ENCODE measurements at regions not wholly inside any gene's neighbourhood (a gene's known extent, or its start where the extent isn't known, plus 50 kb on each side); places are given as distances from the start of the nearest gene placed in this dataset.

- Mint-ChIP-seq H3K36me3 (no peaks in the 10 kb centered on the region), H3K4me3 (no peak overlapping the region), H3K9me3 (peaks cover 5% of the 10 kb centered on the region), H3K4me1 (no peaks in the 10 kb centered on the region), H3K27ac (no peak overlapping the region)
- DNase-seq (ENCODE audit: low spot score in 2 of 2) (no peak), ATAC-seq (no peak)
Observed at GRCh38 chr7:21041666-21042065, 255.0 kb upstream of the SP8 start.

- H3K9me3 Mint-ChIP-seq = no peaks in the 10 kb centered on the region
- no peaks in the 10 kb centered on the region for H3K36me3 Mint-ChIP-seq
- H3K27ac Mint-ChIP-seq = no peak overlapping the region
- ATAC-seq (no peak), DNase-seq (ENCODE audit: low spot score in 2 of 2) (no peak)
- no peak overlapping the region for H3K4me3 Mint-ChIP-seq
- no peaks in the 10 kb centered on the region for H3K4me1 Mint-ChIP-seq
Observed at GRCh38 chr7:21044384-21044783, 257.7 kb upstream of the SP8 start.

- ATAC-seq (no peak), DNase-seq (ENCODE audit: low spot score in 2 of 2) (no peak)
- Mint-ChIP-seq H3K27ac (no peak overlapping the region), H3K9me3 (no peaks in the 10 kb centered on the region), H3K4me3 (no peak overlapping the region), H3K4me1 (no peaks in the 10 kb centered on the region), H3K36me3 (no peaks in the 10 kb centered on the region)
Observed at GRCh38 chr7:21044913-21045568, 258.4 kb upstream of the SP8 start.

- no peak for ATAC-seq
- no peak overlapping the region for H3K4me3 Mint-ChIP-seq
- H3K9me3 Mint-ChIP-seq = no peaks in the 10 kb centered on the region
- no peak overlapping the region for H3K27ac Mint-ChIP-seq
- H3K4me1 Mint-ChIP-seq = no peaks in the 10 kb centered on the region
- H3K36me3 Mint-ChIP-seq = no peaks in the 10 kb centered on the region
- DNase-seq (ENCODE audit: low spot score in 2 of 2) = no peak
Observed at GRCh38 chr7:21051865-21052264, 265.2 kb upstream of the SP8 start.

- H3K4me3 Mint-ChIP-seq = no peak overlapping the region
- H3K4me1 Mint-ChIP-seq = no peaks in the 10 kb centered on the region
- DNase-seq (ENCODE audit: low spot score in 2 of 2) (no peak), ATAC-seq (no peak)
- no peaks in the 10 kb centered on the region for H3K36me3 Mint-ChIP-seq
- no peak overlapping the region for H3K27ac Mint-ChIP-seq
- no peaks in the 10 kb centered on the region for H3K9me3 Mint-ChIP-seq
Observed at GRCh38 chr7:21054427-21055112, 267.9 kb upstream of the SP8 start.

- H3K9me3 Mint-ChIP-seq = no peaks in the 10 kb centered on the region
- no peaks in the 10 kb centered on the region for H3K4me1 Mint-ChIP-seq
- no peaks in the 10 kb centered on the region for H3K36me3 Mint-ChIP-seq
- ATAC-seq = no peak
- no peak overlapping the region for H3K4me3 Mint-ChIP-seq
- no peak overlapping the region for H3K27ac Mint-ChIP-seq
- DNase-seq (ENCODE audit: low spot score in 2 of 2) = no peak
Observed at GRCh38 chr7:21059069-21059468, 272.4 kb upstream of the SP8 start.

- Mint-ChIP-seq H3K36me3 (no peaks in the 10 kb centered on the region), H3K27ac (no peak overlapping the region), H3K4me1 (no peaks in the 10 kb centered on the region), H3K4me3 (no peak overlapping the region), H3K9me3 (no peaks in the 10 kb centered on the region)
- DNase-seq (ENCODE audit: low spot score in 2 of 2) = no peak
- ATAC-seq = no peak
Observed at GRCh38 chr7:21063106-21063505, 276.4 kb upstream of the SP8 start.

- no peaks in the 10 kb centered on the region for H3K9me3 Mint-ChIP-seq
- DNase-seq (ENCODE audit: low spot score in 2 of 2) (no peak), ATAC-seq (no peak)
- H3K4me1 Mint-ChIP-seq = no peaks in the 10 kb centered on the region
- no peaks in the 10 kb centered on the region for H3K36me3 Mint-ChIP-seq
- no peak overlapping the region for H3K4me3 Mint-ChIP-seq
- no peak overlapping the region for H3K27ac Mint-ChIP-seq
Observed at GRCh38 chr7:21064698-21065648, 278.3 kb upstream of the SP8 start.

GRCh38 chr7:21066221-21066620 lies 279.5 kb upstream of the SP8 start:
- ATAC-seq (no peak), DNase-seq (ENCODE audit: low spot score in 2 of 2) (no peak)
- Mint-ChIP-seq H3K36me3 (no peaks in the 10 kb centered on the region), H3K4me3 (no peak overlapping the region), H3K9me3 (no peaks in the 10 kb centered on the region), H3K27ac (no peak overlapping the region), H3K4me1 (no peaks in the 10 kb centered on the region)

GRCh38 chr7:21067216-21067615 lies 280.5 kb upstream of the SP8 start:
- Mint-ChIP-seq H3K4me1 (no peaks in the 10 kb centered on the region), H3K9me3 (no peaks in the 10 kb centered on the region), H3K36me3 (no peaks in the 10 kb centered on the region), H3K4me3 (no peak overlapping the region), H3K27ac (no peak overlapping the region)
- ATAC-seq (no peak), DNase-seq (ENCODE audit: low spot score in 2 of 2) (no peak)

GRCh38 chr7:21070571-21071090 lies 283.9 kb upstream of the SP8 start:
- Mint-ChIP-seq H3K4me1 (no peaks in the 10 kb centered on the region), H3K4me3 (no peak overlapping the region), H3K9me3 (no peaks in the 10 kb centered on the region), H3K27ac (no peak overlapping the region), H3K36me3 (no peaks in the 10 kb centered on the region)
- DNase-seq (ENCODE audit: low spot score in 2 of 2) = no peak
- ATAC-seq = no peak

- no peak overlapping the region for H3K27ac Mint-ChIP-seq
- H3K36me3 Mint-ChIP-seq = no peaks in the 10 kb centered on the region
- ATAC-seq (no peak), DNase-seq (ENCODE audit: low spot score in 2 of 2) (no peak)
- no peaks in the 10 kb centered on the region for H3K9me3 Mint-ChIP-seq
- H3K4me3 Mint-ChIP-seq = no peak overlapping the region
- H3K4me1 Mint-ChIP-seq = no peaks in the 10 kb centered on the region
Observed at GRCh38 chr7:21071561-21072501, 285.1 kb upstream of the SP8 start.

GRCh38 chr7:21076054-21076453 lies 289.4 kb upstream of the SP8 start:
- Mint-ChIP-seq H3K9me3 (no peaks in the 10 kb centered on the region), H3K27ac (no peak overlapping the region), H3K4me1 (no peaks in the 10 kb centered on the region), H3K4me3 (no peak overlapping the region), H3K36me3 (no peaks in the 10 kb centered on the region)
- no peak for ATAC-seq
- DNase-seq (ENCODE audit: low spot score in 2 of 2) = no peak

GRCh38 chr7:21076574-21076973 lies 289.9 kb upstream of the SP8 start:
- Mint-ChIP-seq H3K36me3 (no peaks in the 10 kb centered on the region), H3K27ac (no peak overlapping the region), H3K4me1 (no peaks in the 10 kb centered on the region), H3K4me3 (no peak overlapping the region), H3K9me3 (no peaks in the 10 kb centered on the region)
- no peak for DNase-seq (ENCODE audit: low spot score in 2 of 2)
- no peak for ATAC-seq

GRCh38 chr7:21077602-21078001 lies 290.9 kb upstream of the SP8 start:
- Mint-ChIP-seq H3K4me1 (no peaks in the 10 kb centered on the region), H3K36me3 (no peaks in the 10 kb centered on the region), H3K4me3 (no peak overlapping the region), H3K9me3 (no peaks in the 10 kb centered on the region), H3K27ac (no peak overlapping the region)
- ATAC-seq = no peak
- no peak for DNase-seq (ENCODE audit: low spot score in 2 of 2)

Measured in stimulated activated effector memory CD8-positive, alpha-beta T cell treated with anti-CD3 and anti-CD28 coated beads, Interleukin-12 subunit alpha, Interleukin-12 subunit beta, amount 100 ng/mL, for 72 hours (primary cell).